HepG2 (cell line): ENCODE measurements at regions not wholly inside any gene's neighbourhood (a gene's known extent, or its start where the extent isn't known, plus 50 kb on each side); places are given as distances from the start of the nearest gene placed in this dataset.
A peak's percentile ranks its signal among the peaks of the same experiment; 100 is the strongest.

Experiments
- ATF4 ChIP-seq, 2 experiments: fragments of 450-650 bp in 1 of 2; sonication (generic) in 1 of 2; formaldehyde crosslinking; IDR thresholded peaks; 2 replicates each; pipeline versions ENCODE4 v1.5.0 to v1.8.0; 2020 to 2022; ENCODE audit warnings: mild to moderate bottlenecking in 1 of 2, missing genetic modification reagents in 1 of 2
- ATM ChIP-seq: fragments of 450-650 bp; IDR thresholded peaks from 2 replicates; pipeline ENCODE4 v1.7.1; 2017; ENCODE audit warnings: mild to moderate bottlenecking, borderline replicate concordance
- FOXK1 ChIP-seq: sonication (generic); formaldehyde crosslinking; IDR thresholded peaks from 2 replicates; pipeline ENCODE4 v1.4.0; 2020; ENCODE audit warnings: low read depth, missing genetic modification reagents, borderline replicate concordance
- FOXK2 ChIP-seq: fragments of 450-650 bp; IDR thresholded peaks from 2 replicates; pipeline ENCODE4 v1.6.1; 2016
- FOXP4 ChIP-seq: sonication (generic); formaldehyde crosslinking; IDR thresholded peaks from 2 replicates; pipeline ENCODE4 v1.4.0; 2020; ENCODE audit warnings: missing genetic modification reagents
- HMG20B ChIP-seq: conservative IDR thresholded peaks from 2 replicates; pipeline ENCODE4 v1.6.1; 2016; ENCODE audit warnings: missing genetic modification reagents, missing compliant biosample characterization
- HNRNPH1 ChIP-seq: fragments of 200-400 bp; formaldehyde crosslinking; optimal IDR thresholded peaks from 2 replicates; pipeline ENCODE3; 2017; ENCODE audit warnings: mild to moderate bottlenecking, low read depth, low read length
- KDM2A ChIP-seq: sonication (generic); formaldehyde crosslinking; IDR thresholded peaks from 2 replicates; pipeline ENCODE4 v1.4.0; 2020; ENCODE audit warnings: low read depth, missing genetic modification reagents, borderline replicate concordance
- LCORL ChIP-seq, 2 experiments: fragments of 450-650 bp in 1 of 2; sonication (generic) in 1 of 2; formaldehyde crosslinking in 1 of 2; IDR thresholded peaks; 2 replicates each; pipeline versions ENCODE4 v1.5.0 to v1.6.1; 2017 to 2020; ENCODE audit warnings: antibody characterized with exemption in 1 of 2, missing genetic modification reagents in 1 of 2
- MXD4 ChIP-seq: IDR thresholded peaks from 2 replicates; pipeline ENCODE4 v1.6.1; 2016; ENCODE audit warnings: mild to moderate bottlenecking, missing biosample characterization, missing genetic modification reagents
- NFATC3 ChIP-seq: sonication (generic); formaldehyde crosslinking; IDR thresholded peaks from 2 replicates; pipeline ENCODE4 v1.5.1; 2020; ENCODE audit warnings: mild to moderate bottlenecking, missing genetic modification reagents
- NR0B2 ChIP-seq: sonication (generic); formaldehyde crosslinking; IDR thresholded peaks from 2 replicates; pipeline ENCODE4 v1.4.0; 2020; ENCODE audit warnings: mild to moderate bottlenecking, missing genetic modification reagents
- PLRG1 ChIP-seq: fragments of 450-650 bp; conservative IDR thresholded peaks from 2 replicates; pipeline ENCODE4 v1.6.1; 2016
- REL ChIP-seq: sonication (generic); formaldehyde crosslinking; conservative IDR thresholded peaks from 2 replicates; pipeline ENCODE4 v1.8.0; 2022; ENCODE audit warnings: mild to moderate bottlenecking, missing genetic modification reagents, moderate library complexity
- SATB2 ChIP-seq: sonication (generic); formaldehyde crosslinking; IDR thresholded peaks from 2 replicates; pipeline ENCODE4 v1.5.0; 2020; ENCODE audit warnings: missing genetic modification reagents
- SMAD9 ChIP-seq: sonication (generic); formaldehyde crosslinking; IDR thresholded peaks from 2 replicates; pipeline ENCODE4 v1.5.1; 2020; ENCODE audit warnings: mild to moderate bottlenecking, missing genetic modification reagents
- SPEN ChIP-seq: sonication (generic); formaldehyde crosslinking; IDR thresholded peaks from 2 replicates; pipeline ENCODE4 v1.5.1; 2020; ENCODE audit warnings: low read depth, mild to moderate bottlenecking, missing genetic modification reagents
- SUZ12 ChIP-seq: fragments of 150-350 bp; IDR thresholded peaks from 2 replicates; pipeline ENCODE4 v1.6.1; 2014; ENCODE audit warnings: low read depth, low read length
- TCF7 ChIP-seq: sonication (generic); IDR thresholded peaks from 2 replicates; pipeline ENCODE4 v1.6.1; 2016; ENCODE audit warnings: antibody characterized with exemption, low read depth
- ZBTB43 ChIP-seq: sonication (generic); formaldehyde crosslinking; conservative IDR thresholded peaks from 2 replicates; pipeline ENCODE4 v1.4.0; 2020; ENCODE audit warnings: missing genetic modification reagents
- ZFP37 ChIP-seq: sonication (generic); formaldehyde crosslinking; IDR thresholded peaks from 2 replicates; pipeline ENCODE4 v1.4.0; 2020; ENCODE audit warnings: missing genetic modification reagents, borderline replicate concordance
- ZIK1 ChIP-seq: sonication (generic); formaldehyde crosslinking; IDR thresholded peaks from 2 replicates; pipeline ENCODE4 v1.5.0; 2020; ENCODE audit warnings: mild to moderate bottlenecking, low read depth, missing genetic modification reagents, borderline replicate concordance
- ZMYM2 ChIP-seq: sonication (generic); formaldehyde crosslinking; IDR thresholded peaks from 2 replicates; pipeline ENCODE4 v1.8.0; 2022; ENCODE audit warnings: mild to moderate bottlenecking, missing genetic modification reagents
- ZNF570 ChIP-seq: sonication (generic); formaldehyde crosslinking; IDR thresholded peaks from 2 replicates; pipeline ENCODE4 v1.4.0; 2020; ENCODE audit warnings: mild to moderate bottlenecking, missing genetic modification reagents, borderline replicate concordance
- ZNF709 ChIP-seq: sonication (generic); formaldehyde crosslinking; IDR thresholded peaks from 2 replicates; pipeline ENCODE4 v1.5.0; 2020; ENCODE audit warnings: mild to moderate bottlenecking, missing genetic modification reagents
- ZNF737 ChIP-seq: sonication (generic); formaldehyde crosslinking; IDR thresholded peaks from 2 replicates; pipeline ENCODE4 v1.5.0; 2020; ENCODE audit warnings: missing genetic modification reagents, mild to moderate bottlenecking, borderline replicate concordance
- ZSCAN9 ChIP-seq: IDR thresholded peaks from 2 replicates; pipeline ENCODE4 v1.6.1; 2016; ENCODE audit warnings: borderline replicate concordance

DNA sequence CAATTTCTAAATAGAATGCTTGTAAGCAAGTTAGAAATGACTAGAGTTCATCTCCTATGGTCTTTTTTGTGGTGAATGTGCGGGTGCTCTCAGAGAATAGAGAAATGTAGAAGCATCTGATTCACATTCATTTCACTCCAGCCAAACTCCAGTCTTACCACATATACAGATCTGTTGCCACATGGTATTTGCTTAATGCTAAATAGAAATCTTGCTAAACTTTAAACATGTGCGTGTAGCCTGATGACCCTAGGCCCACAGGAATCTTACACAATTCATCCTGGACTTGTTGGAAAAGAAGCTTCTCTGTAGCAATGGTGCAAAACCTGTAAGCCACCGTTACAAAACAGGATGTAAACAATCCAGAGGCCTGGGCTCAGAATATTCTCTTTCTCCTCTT, 135.2 kb downstream of the PCSK1 start (continued):
- TF ChIP-seq FOXP4 (CRISPR knock-in tag): peak; percentile 98
- no peak for TF ChIP-seq ZFP37 (CRISPR knock-in tag)
- TF ChIP-seq NFATC3 (CRISPR knock-in tag): no peak
- TF ChIP-seq REL (CRISPR knock-in tag): no peak
- no peak for TF ChIP-seq ZNF737 (CRISPR knock-in tag)
- TF ChIP-seq ZNF570: no peak
- peak in 1 of 2 experiments; percentile 97; a peak in 2 of 4 replicates for TF ChIP-seq ATF4 (CRISPR knock-in tag; IDR thresholded peaks at IDR 0.05)
- peak; percentile 90; the same call in 1 of the 2 replicates for TF ChIP-seq FOXK1 (CRISPR knock-in tag)
- TF ChIP-seq ZMYM2 (CRISPR knock-in tag): 0 out of 2 replicates have a peak, but pooled peaks have one; percentile 65
- peak; percentile 10; the same call in 1 of the 2 replicates for TF ChIP-seq LCORL (IDR thresholded peaks at IDR 0.05)
- TF ChIP-seq LCORL (CRISPR knock-in tag; IDR thresholded peaks at IDR 0.05): peak; percentile 80; the same call in 1 of the 2 replicates
- no peak for TF ChIP-seq SUZ12
- no peak for TF ChIP-seq PLRG1
- no peak for TF ChIP-seq SATB2 (CRISPR knock-in tag)
- TF ChIP-seq ZSCAN9 (CRISPR knock-in tag): peak; percentile 54; the same call in 1 of the 2 replicates
- TF ChIP-seq MXD4: 0 out of 2 replicates have a peak, but pooled peaks have one; percentile 23
- no peak for TF ChIP-seq ZIK1
- TF ChIP-seq SMAD9 (CRISPR knock-in tag): no peak
- peak; percentile 73 for TF ChIP-seq HMG20B
- no peak for TF ChIP-seq KDM2A (CRISPR knock-in tag)
- no peak for TF ChIP-seq ZNF709 (CRISPR knock-in tag)
- peak; percentile 83 for TF ChIP-seq TCF7
- peak; percentile 53 for TF ChIP-seq FOXK2
- TF ChIP-seq HNRNPH1: no peak
- no peak for TF ChIP-seq SPEN (CRISPR knock-in tag)
- no peak for TF ChIP-seq NR0B2
- peak; percentile 21; the same call in 1 of the 2 replicates for TF ChIP-seq ATM
- peak; percentile 96 for TF ChIP-seq ZBTB43 (CRISPR knock-in tag)
